ENCODE measurements at regions not wholly inside any gene's neighbourhood (a gene's known extent, or its start where the extent isn't known, plus 50 kb on each side); places are given as distances from the start of the nearest gene placed in this dataset.
A peak's percentile ranks its signal among the peaks of the same experiment; 100 is the strongest.

GRCh38 chr5:126311766-126312165, 111.4 kb upstream of the GRAMD2B start:
- DNase-seq (ENCODE audit: low read depth), result no peak

- no peak for DNase-seq (ENCODE audit: low read depth)
Measured at GRCh38 chr5:126315341-126315740, 107.9 kb upstream of the GRAMD2B start.

- DNase-seq (ENCODE audit: low read depth), result no peak
Measured at GRCh38 chr5:126332326-126332725, 90.9 kb upstream of the GRAMD2B start.

GRCh38 chr5:126334760-126335159, 88.4 kb upstream of the GRAMD2B start:
- DNase-seq (ENCODE audit: low read depth), result no peak

- DNase-seq (ENCODE audit: low read depth), result no peak
Measured at GRCh38 chr5:126335886-126336285, 87.3 kb upstream of the GRAMD2B start.

GRCh38 chr5:126338635-126339034, 84.6 kb upstream of the GRAMD2B start:
- no peak for DNase-seq (ENCODE audit: low read depth)

GRCh38 chr5:126339215-126339805, 83.9 kb upstream of the GRAMD2B start:
- peak; percentile 4 for DNase-seq (ENCODE audit: low read depth)

GRCh38 chr5:126341906-126342630, 81.1 kb upstream of the GRAMD2B start:
- DNase-seq (ENCODE audit: low read depth), result no peak

- no peak for DNase-seq (ENCODE audit: low read depth)
Measured at GRCh38 chr5:126348855-126349635, 74.2 kb upstream of the GRAMD2B start.

- no peak for DNase-seq (ENCODE audit: low read depth)
Measured at GRCh38 chr5:126351153-126351552, 72.1 kb upstream of the GRAMD2B start.

- no peak for DNase-seq (ENCODE audit: low read depth)
Measured at GRCh38 chr5:126354012-126354857, 69.0 kb upstream of the GRAMD2B start.

GRCh38 chr5:126354858-126355731, 68.1 kb upstream of the GRAMD2B start:
- no peak for DNase-seq (ENCODE audit: low read depth)

- no peak for DNase-seq (ENCODE audit: low read depth)
Measured at GRCh38 chr5:126355940-126356339, 67.3 kb upstream of the GRAMD2B start.

- no peak for DNase-seq (ENCODE audit: low read depth)
Measured at GRCh38 chr5:126357585-126358342, 65.4 kb upstream of the GRAMD2B start.

- DNase-seq (ENCODE audit: low read depth), result no peak
Measured at GRCh38 chr5:126358525-126358924, 64.7 kb upstream of the GRAMD2B start.

GRCh38 chr5:126359884-126360283, 63.3 kb upstream of the GRAMD2B start:
- no peak for DNase-seq (ENCODE audit: low read depth)

- no peak for DNase-seq (ENCODE audit: low read depth)
Measured at GRCh38 chr5:126360467-126360866, 62.7 kb upstream of the GRAMD2B start.

GRCh38 chr5:126363658-126364057, 59.6 kb upstream of the GRAMD2B start:
- no peak for DNase-seq (ENCODE audit: low read depth)

- no peak for DNase-seq (ENCODE audit: low read depth)
Measured at GRCh38 chr5:126364206-126364902, 58.9 kb upstream of the GRAMD2B start.

Measured in activated T-helper 9 cell treated with anti-CD3 and anti-CD28 coated beads, Interleukin-2, amount 50 U/mL, for 16 hours (primary cell).